ENCODE measurements at regions not wholly inside any gene's neighbourhood (a gene's known extent, or its start where the extent isn't known, plus 50 kb on each side); places are given as distances from the start of the nearest gene placed in this dataset.

- TF ChIP-seq FIP1L1 (IDR thresholded peaks at IDR 0.05; ENCODE audit: borderline replicate concordance, insufficient read depth, low read depth, low read length) (no peak), GABPA (IDR thresholded peaks at IDR 0.05; ENCODE audit: low read depth, low read length) (no peak), GABPA (CRISPR knock-in tag; IDR thresholded peaks at IDR 0.05; ENCODE audit: low read depth) (no peak)
Observed at GRCh38 chr2:128755695-128756364, 437.2 kb upstream of the HS6ST1 start.
